GM21619 (cell line): ENCODE measurements at regions not wholly inside any gene's neighbourhood (a gene's known extent, or its start where the extent isn't known, plus 50 kb on each side); places are given as distances from the start of the nearest gene placed in this dataset.

ENCODE experiments used
- ATAC-seq: cut with Tn5 transposase; IDR thresholded peaks from one replicate; pipeline ENCODE4 v1.9.1; 2021; ENCODE audit not compliant: unreplicated experiment

DNA sequence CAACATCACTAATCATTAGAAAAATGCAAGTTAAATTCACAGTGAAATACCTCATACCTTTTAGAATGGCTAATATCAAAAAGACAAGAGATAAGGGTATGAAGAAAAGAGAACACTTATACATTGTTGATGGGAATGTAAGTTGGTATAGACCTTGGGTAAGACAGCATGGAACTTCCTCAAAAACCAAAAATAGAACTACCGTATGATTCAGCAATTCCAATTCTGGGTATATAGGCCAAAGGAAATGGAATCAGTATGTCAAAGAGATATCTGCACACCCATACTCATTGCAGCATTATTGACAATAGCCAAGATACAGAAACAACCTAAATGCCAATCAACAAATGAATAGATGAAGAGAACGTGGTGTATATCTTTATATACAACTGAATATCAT is 166.8 kb upstream of the LRRN1 start:
- ATAC-seq, result no peak

GRCh38 chr3:3631114-3631513 is 168.1 kb upstream of the LRRN1 start:
- no peak for ATAC-seq

DNA sequence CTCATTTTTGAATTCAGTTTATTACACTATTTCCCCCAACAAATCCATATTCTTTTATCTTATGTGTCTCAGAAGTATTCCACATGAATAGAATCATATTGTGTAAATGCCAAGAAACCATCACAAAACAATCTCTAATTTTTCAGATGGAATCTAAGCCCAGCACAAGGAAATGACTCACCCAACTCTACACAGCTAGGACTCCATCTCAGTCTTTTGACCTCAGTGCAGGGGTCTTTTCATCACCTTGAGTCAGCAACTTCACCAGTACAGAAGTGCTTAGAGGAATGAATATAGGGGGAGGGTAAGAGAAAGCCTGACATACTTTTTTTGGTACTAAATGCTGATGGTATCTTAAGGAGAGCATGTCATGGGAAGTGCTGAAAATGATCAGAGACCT is 169.3 kb upstream of the LRRN1 start:
- no peak for ATAC-seq

- ATAC-seq, result peak; percentile 88
Observed at GRCh38 chr3:3628676-3629328, 170.4 kb upstream of the LRRN1 start.

DNA sequence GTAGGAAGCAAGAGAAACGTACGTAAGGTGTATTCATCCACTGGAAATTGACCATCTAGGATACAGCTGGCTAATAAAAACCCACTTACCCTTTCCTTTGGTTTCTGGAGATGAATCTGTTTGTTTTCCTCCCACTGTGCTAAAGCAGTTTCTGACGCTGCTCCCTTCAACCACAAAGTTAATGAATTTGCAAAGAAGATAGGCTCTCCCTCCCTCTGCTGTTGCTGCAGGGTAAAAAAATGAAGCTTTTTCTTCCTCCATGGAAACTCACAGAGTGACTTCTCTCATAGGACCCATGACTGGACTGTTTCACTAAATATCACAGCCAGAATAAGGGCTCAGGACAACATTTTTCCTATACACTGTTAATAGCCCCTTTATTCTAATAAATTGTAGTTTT is 172.1 kb upstream of the LRRN1 start:
- no peak for ATAC-seq

DNA sequence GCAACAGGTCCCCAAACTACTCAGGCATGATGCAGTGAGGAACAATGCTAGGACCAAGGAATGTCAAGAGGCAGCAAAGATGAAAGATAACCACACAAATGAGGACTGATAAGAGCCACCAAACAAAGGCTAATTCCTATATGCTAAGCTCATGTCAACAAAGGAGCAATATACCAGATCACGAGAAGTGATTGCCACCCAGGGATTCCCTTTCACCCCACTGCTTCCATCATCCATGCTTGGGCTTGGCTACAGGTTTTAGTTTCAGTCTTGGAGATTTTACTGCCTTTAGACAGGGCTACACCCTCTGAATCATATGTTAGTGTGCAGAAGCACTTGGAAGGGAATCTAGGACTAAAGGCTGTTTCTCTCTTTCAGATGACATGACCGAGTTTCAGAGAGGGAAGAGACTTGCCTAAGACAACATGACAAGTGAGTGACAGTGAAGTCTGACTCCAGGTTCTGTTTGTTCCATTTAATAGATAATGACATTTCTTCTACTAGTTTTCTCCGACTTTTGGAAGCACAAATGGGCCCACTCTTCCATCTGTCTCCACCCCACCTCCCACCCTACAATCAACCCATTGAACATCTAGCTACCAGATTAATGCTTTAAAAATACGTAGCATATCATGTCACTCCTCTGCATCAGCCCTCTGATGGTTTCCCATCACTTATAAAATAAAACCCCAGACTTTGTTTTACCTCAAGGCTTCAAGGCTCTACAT is 173.5 kb upstream of the LRRN1 start:
- no peak for ATAC-seq

DNA sequence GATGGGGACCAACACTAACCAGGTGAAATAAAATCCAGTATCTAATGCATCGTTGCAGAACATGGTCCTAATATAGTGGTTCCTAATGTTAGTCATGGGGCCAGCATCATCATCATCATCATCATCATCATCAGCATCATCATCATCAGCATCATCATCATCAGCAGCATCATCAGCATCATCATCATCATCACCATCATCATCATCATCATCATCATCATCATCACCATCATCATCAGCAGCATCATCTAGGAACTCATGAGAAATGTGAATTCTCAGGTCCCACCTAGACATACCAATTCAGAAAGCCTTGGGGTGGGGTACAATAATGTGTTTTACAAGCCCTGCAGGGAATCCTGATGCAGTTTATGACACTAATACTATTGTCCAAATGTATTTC is 179.4 kb upstream of the LRRN1 start:
- ATAC-seq, result no peak

GRCh38 chr3:3618623-3619022 is 180.6 kb upstream of the LRRN1 start:
- no peak for ATAC-seq

- ATAC-seq, result no peak
Observed at GRCh38 chr3:3615533-3615932, 183.7 kb upstream of the LRRN1 start.

DNA sequence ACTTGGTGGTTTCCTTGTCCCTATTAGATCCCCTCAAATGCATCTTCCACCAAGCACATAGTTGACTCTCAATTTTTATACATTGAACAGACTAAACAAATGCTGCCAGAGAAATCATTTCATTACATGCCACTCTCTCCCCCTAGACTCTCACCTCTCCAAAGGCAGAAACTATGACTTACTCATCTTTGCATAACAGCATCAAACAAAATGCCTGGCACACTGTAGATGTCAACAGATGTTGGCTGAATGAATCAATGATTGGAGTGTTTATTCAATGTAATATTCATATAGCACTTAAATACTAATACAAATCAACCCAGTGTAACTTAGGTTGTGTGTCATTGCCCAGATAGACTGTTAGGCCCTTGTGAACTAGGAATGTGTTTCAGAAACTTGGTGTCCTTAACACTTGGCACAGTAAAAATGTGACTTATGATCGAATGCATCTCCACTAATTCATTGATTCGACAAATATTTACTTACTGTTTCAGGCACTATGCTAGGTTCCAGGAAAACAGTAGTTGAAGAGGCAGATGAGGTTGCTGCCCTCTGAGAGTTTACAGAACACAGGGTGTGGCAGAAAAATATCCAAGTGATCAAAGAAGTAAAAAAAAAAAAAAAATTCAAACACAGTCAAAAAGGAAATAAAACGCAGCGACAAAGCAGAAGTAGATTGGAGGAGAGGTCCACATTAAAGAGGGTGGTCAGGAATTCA is 188.5 kb upstream of the LRRN1 start:
- ATAC-seq, result no peak

DNA sequence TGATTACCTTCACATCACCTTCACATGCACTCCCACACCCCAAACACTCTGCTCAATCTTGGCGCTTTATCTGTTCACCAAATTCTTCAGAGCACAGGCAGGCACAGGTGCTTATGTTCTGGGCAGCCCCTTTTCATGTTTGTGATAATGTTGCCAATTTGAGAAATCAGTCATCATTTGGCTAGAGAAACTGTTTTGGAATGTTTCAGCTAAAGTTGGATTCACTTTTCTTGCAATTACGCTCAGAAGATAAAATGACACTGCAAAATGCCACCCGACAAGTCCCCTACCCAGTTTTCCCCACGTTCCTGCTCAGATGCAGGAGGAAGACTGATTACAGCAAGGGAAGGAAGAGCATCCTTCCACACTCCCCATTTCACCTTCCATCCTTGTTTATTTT is 192.9 kb upstream of the LRRN1 start:
- ATAC-seq, result no peak

- no peak for ATAC-seq
Observed at GRCh38 chr3:3605226-3605625, 194.0 kb upstream of the LRRN1 start.

- ATAC-seq, result no peak
Observed at GRCh38 chr3:3603351-3603750, 195.9 kb upstream of the LRRN1 start.

DNA sequence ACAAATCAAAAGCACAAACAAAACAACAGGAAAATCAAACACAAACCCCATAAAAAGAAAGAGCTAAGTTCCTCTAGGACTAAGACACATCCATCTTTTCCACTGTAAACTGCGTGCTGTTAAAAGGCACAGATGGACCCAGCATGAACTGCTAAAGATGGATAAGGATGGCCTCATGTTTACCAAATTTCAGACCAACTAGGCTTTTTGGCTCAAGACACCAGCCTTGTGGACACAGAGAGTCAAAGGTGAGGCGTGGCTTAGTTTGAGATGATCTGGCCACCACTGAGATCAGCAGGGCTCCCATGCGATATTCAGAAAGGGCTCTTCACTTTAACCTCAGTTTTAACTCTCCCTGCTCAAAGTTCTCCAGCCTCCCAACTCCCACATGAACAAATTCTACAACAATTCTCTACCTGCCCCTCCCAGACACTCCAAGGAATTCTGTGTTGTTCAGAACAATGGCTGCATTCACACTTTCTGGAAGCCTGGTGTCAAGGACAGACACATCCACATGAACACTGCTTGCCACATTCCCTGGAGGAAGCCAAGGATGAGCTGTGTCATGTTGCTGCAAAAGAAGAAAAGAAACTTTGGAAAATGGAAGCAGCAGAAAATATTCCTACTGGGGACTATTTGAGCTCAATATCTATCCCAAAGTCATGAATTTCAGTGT is 198.4 kb upstream of the LRRN1 start:
- no peak for ATAC-seq

- no peak for ATAC-seq
Observed at GRCh38 chr3:3599016-3599415, 200.2 kb upstream of the LRRN1 start.

DNA sequence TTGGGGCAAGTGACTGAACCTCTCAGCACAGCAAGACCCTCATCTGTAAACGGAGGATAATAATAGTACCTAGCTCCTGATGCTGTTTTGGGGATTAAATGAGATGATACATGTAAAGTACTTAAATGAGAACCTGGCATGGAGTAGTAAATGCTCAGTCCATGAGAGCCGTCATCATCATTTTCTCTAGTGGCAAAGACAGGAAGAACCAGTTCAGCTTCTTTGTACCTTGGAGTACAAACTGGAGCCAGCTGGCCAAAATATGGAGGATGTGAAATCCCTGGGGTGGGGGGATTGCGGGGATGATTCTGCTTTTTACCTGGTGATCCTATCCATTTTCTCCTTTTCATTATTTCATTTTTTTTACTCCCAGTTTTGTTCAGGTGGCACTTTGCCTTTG is 204.2 kb upstream of the LRRN1 start:
- ATAC-seq, result no peak

DNA sequence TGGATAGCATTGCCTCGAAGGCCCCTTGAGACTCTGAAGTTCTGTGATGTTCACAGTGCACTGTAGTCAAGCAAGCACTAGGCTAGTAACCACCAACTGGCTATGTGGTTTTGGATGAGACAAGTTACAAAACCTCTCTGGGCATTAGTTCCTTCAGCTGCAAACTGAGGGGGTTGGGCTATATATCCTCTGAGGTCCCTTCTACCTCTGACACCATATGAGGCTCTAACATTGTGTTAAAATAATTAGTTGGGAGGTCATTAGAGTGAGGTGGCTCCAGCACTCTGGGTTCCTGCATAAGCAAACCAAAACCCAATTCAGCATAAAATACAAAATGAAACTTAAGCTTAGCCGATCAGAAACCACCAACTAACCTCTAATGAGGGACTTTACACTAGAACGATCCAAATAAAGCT is 209.5 kb upstream of the LRRN1 start:
- peak; percentile 77 for ATAC-seq

GRCh38 chr3:3587647-3587972 is 211.6 kb upstream of the LRRN1 start:
- no peak for ATAC-seq

DNA sequence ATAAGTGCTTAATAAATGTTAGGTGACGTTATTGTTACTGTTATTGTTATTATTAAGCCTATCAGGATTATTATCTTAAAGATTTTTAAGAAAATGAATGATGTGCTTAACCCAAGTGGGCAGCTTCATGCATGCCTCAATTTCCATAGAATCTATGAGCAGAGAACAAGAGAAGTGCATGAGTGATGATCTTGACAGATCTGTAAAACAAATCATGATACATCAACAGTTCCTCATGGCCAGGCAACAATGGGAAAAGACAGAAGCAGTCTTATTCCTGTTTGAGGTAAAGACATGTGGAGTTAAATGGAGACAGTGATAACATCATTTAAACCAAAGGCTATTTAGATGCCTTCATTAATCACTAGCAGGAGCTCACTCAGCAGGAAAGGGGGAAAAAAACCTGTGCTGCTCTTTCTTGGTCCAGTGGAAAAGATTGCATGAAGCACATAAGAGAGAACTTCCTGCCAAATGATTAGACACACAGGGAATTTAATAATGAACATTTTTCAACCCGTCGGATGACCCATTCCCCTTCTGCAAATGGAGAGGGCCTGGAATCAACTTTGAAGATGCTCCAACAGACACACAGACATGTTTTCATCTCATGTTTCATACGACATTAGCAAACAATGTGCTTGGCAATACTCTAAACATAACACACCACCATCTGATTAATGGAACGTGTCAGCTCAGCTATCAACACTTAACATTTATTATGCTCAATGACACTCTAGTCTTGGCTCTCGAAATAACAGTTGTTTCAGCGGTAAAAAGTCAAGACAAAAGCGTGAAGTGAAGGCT is 212.2 kb upstream of the LRRN1 start:
- ATAC-seq, result no peak

- ATAC-seq, result no peak
Observed at GRCh38 chr3:3586336-3586735, 212.9 kb upstream of the LRRN1 start.

GRCh38 chr3:3579658-3580057 is 219.6 kb upstream of the LRRN1 start:
- no peak for ATAC-seq
